GM18861 (cell line): ENCODE measurements at regions not wholly inside any gene's neighbourhood (a gene's known extent, or its start where the extent isn't known, plus 50 kb on each side); places are given as distances from the start of the nearest gene placed in this dataset.

Experiments used
- ATAC-seq: cut with Tn5 transposase; IDR thresholded peaks from one replicate; pipeline ENCODE4 v1.9.1; 2021; ENCODE audit not compliant: unreplicated experiment

DNA sequence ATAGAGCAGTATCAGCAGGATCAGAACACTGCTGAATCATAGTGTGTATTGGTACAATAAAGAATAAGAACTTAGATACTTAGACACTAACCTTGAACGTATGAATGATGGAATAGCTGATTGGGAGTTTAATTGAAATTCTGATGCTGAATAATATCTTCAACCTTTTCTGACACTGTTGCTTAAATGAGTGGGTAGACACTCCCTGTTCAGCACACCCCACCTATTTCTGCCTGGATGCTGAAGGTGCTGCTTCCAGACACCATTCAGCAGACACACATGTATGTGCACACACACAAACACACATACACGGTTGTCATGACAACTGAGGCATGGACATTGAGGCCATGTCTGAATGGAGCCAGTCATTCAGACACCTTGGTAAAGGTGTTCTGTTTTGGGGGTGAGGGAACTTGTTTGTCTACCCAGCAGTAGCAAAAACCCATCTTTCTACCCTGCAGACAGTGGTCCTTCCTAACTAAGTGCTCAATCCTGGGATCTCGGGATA is 54.3 kb downstream of the TMEM215 start:
- no peak for ATAC-seq

DNA sequence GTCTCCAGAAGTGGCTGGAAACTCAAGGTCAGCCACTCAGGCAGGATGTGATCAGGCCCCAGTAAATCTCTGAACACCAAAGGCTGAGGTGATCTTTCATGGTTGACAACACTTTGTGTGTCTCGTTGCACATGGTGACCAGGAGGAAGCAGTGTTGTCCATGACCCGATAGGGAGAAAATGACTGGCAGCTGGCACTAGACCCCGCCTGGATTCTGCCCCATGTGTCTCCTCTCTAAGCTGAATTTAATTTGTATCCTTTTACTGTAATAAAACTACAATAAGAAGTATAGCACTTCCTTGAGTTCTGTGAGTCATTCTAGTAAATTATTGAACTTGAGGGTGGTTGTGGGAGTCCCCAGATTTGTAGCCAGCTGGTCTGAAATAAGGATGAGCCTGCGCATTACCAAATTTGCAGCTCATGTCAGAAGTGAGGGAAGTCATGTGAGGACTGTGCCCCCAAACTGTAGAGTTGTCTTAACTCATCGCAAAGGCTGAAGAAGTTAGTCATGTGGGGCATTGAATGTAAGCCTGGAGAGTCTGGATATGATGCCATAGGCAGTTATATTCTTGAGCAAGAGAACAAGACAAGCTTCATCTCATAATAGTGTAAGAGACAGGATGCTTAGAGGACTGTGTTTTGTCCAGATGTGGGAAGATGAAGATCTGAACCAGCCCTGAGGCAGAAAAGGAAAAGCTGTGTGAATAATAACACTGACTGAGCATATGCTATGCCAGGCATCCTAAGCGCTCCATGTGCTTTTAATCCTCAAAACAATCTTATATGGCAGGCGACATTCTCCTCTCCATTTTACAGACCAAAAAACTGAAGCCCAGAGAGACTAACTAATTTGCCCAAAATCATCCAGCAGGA is 55.9 kb downstream of the TMEM215 start:
- peak; percentile 71 for ATAC-seq

DNA sequence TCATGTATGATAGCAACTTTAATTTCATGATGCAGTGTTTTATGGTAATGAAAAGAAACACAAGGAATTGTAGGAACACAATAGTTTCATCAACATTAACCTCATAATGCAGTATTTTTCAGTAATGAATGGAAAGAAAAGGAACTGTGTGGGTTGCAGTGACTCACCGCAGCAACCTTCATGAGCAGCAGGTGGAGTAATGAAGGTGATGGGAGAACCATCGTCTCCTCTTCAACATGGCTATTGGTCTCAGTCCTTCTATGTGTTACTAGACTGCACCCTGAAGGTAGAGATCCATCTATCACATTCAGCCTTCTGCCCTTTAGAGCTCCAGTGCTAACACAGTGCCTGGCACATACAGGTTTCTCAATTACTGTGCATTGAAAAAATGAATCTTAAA is 58.0 kb downstream of the TMEM215 start:
- ATAC-seq = no peak

DNA sequence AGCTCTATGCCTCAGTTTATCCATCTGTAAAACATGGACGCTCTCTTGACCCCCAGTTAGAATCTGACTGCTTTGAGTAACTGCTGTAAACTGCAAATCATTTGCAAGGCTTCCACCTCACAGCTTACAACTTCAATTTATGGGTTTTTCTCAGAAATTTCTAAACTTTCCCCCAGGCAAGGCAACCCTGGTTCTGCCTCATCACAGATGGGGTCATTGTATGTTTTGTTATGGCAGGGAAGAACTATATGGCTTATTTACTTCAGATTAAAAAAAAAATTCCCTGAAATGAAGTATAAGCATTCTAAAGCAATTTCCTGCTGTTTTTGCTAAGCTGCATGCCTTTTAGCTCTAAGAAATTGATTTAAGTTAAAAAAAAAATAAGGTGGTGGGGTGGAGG is 60.0 kb downstream of the TMEM215 start:
- no peak for ATAC-seq

DNA sequence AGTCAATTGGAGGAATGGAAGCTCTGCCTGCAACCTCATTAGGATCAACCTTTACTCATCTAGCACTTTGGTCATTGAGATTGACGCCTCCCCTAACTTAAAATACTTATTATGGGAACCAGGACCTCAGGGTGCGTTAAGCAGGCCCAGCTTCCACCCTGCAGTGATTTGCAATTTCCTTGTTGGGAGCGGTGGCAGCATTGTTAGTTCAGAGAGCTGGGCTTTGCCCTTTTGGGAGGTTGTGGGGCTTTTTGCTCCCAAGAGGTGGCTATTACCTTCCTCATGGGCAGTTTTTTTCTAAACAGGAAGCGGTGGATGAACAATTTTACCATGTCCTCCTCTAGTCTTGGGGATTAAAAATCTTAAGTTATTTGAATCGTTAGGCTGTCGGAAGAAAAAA is 60.9 kb downstream of the TMEM215 start:
- ATAC-seq = no peak

DNA sequence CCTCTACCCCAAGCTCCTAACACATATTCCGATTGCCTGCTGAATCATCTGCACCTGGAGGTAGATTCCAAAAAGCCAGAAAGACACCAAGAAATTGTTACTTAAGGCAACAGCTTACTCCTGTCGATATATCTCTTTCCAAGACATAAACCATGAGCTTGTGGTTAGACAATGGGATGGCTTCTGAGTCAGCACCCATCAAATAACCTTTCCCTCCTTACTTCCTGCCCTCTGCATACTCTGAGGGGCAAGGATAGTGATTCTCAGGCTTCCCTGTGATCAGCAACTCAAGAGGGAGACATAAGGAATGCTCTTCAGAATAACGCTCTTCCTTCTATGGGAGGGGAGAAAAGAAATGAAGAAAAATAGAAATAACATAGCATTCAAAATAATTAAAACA is 70.9 kb downstream of the TMEM215 start:
- ATAC-seq = no peak

DNA sequence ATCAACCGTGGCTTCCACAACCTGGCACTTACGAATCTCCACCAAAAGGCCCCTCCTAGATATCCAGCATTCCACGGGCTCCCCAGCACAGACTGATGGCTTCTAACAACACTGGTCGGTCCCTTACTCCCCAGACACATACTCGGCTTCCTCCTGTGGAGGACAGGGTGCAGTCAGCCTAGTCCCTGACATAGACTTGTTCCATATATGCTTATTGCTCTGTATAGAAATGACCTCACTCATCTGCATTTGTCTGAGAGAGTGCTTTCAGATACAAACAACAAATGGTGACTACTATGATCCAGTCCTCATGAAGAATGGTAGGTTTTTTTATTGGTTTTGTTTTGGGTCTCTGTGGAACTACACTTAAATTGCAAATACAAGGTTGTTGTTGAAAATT is 72.4 kb downstream of the TMEM215 start:
- ATAC-seq = no peak

DNA sequence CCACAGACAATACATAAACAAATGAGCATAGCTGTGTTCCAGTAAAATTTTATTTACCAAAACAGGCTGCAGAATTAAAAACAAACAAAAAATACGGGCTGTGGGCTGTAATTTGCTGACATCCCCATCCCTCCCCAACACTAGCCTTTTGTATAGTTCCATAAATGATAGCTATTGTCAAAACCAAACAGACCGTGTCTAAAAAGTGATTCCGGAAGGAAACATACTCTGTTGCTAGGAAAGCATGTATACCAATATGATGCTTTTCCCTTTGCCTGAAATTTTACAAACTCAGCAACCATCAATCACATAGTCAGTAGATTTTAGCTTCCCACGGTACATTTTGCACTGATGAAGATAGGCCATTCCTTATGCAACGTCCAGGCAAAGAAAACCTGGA is 80.0 kb downstream of the TMEM215 start:
- no peak for ATAC-seq

DNA sequence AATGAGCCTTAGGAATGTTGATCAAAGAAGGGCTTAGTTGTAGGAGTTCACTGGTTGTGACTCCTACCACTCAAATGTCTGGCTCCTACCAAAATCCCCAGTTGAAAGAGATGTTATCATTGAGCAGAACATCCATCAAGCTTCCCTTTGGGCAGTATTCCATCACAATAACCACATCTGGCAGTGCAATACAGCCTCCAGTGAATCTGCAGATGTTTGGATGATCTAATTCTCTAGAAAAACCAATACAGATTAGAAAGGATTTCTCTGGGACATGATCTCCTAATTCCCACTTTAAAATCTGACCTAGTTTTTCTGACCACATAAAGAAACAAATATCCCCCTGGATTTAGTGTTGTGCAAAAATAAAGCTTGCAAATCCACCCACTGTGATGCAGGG is 81.6 kb downstream of the TMEM215 start:
- ATAC-seq = no peak

DNA sequence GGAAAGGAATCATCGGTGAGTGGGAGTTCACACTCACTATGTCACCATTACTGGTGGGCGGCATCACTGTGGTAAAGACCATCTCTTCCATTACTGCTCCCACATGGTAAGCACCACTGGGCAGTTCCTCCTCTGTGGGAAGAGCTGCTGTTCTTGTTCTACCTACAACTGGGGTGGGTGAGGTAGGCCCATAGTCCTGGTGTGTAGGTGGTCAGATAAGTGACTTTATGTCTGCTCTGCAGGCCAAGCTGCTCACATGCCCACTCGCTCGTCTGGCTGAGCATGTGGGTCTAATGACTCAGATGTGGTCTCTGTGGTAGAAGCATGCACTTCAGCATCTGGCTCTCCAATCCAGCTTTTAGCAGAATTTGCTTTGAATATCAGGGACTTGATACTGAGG is 82.9 kb downstream of the TMEM215 start:
- no peak for ATAC-seq

DNA sequence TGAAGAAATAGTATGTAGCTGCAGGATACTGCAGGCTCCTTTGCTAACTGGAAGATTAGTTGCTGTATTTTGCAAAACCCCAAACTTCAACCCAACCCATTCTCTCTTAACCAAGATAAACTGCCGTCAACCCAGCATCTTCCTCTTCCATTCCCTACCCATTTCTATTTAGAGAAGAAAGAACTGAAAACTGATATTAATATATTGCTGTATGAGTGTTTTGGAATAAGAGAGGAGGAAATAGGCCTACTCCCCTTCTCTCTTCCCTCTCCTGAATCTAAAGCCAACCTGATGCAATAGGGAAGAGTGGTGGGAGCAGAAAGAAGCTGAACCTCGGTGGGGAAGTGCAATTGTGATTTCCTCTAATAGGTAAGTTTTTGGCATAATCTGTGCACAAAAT is 83.7 kb downstream of the TMEM215 start:
- no peak for ATAC-seq

DNA sequence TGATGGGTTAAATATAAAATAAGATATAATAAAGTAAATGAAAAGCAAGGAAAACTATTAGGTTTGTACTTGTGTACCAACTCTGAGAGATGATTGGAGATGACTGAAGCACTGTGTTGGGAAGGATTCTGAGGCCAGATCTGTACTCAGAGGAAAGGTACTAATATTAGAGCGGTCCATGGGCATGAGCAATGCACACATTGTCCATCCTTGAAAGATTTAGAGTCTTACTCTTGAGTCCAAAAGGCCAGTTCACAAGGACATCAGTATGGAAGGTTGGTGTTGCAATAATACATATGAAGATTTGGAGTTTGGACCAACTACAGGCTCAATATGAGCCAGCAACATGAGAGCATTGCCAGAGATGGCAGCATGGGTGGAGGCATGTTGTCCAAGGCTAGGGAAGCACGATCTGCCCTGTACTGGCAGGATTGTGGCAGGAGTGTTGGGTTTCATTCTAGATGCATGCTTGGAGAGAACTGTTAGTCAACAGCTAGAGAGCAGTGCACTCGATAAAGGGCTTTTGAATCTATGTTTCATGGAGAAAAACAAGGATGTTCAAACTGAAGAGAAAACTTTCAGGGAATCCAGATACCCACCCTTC is 84.4 kb downstream of the TMEM215 start:
- ATAC-seq = no peak

DNA sequence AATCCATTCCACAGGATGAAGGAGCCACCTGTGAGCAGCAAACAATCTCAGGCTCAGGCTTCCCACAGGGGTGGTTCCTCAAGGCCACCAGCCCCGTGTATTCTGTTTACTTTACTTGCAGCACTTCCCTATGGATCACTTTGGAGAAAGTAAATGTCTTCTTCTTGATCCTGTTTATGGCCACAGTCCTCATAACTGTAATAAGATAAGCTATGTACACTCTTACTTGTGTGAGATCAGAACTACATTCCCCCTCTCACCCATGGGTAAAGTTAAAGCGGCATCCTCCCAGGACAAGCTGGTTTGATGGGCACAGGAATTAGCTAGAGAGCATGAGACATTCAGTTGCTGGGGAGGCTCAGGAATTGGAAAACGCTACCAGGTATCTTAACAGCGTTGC is 86.1 kb downstream of the TMEM215 start:
- no peak for ATAC-seq

DNA sequence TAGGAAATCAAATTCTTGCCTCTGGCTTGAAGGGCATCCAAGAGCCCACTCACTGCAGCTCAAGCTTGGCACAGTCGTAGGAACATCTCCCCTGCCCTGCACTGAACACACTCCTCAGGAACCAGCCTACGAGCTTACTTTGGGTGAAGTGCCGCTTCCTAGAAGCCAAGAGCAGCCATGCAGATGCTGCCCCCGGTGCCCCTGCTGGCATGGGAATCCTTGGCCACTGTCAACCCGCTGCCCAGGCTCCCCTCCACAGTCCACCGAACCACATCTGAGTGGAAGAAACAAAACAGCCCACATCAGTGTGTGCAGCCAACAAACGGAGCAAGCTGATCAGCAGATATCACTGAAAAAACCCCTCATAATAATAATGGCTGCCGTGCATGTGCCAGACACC is 89.8 kb downstream of the TMEM215 start:
- ATAC-seq = no peak

DNA sequence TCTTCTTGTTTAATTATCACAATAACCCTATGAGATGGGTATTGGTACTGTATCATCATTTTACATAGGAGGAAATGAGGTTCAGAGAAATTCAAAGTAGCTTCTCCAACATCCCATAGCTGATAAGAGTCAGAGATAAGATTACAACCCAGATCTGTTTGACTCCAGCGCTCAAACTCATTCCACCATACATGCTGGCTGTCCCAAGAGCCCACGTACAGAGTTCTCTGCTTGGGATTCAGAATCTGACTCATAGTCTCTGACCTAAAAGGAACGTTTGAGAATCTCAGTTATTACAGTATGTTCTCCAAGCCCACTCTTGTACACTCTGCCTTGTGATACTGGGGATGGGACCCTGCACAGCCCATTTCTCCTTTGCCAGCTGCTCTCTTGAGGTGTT is 90.2 kb downstream of the TMEM215 start:
- no peak for ATAC-seq

DNA sequence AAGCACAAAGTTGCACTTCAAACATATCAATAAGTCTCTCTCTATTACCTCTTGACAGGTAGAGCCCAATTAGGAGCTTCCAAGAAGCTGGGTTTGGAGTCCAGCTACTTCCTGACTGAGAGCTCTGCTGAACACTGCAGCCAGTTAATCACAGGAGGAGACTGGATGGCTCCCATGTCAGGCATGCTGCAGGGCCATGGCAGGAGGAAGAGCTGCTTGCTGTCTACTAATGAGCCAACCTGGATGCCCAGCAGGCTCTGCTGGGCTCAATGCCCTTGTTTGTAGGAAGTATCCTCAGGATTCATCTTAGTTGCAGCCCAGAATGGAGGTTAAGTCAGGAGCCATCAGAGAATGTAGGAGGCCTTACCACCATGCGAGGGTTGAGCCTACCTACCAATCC is 91.9 kb downstream of the TMEM215 start:
- no peak for ATAC-seq

DNA sequence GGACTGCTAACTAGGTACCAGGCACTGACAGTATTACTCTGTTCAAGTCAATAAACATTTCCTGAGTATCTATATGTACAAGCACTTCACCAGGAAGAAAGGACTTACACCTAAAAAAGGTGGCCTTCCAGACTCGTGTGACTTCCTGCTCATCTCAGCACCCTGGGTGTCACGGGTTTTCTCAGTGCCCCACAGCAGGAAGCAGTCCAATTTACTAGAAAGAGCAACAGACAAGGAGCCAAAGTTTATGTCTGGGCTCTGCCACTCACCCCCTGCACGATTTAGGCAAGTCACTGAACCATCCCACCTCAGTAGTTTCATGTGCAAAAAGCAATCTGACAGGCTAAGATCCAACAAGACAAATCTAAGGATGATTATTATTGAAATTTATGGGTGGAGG is 92.4 kb downstream of the TMEM215 start:
- ATAC-seq = no peak

DNA sequence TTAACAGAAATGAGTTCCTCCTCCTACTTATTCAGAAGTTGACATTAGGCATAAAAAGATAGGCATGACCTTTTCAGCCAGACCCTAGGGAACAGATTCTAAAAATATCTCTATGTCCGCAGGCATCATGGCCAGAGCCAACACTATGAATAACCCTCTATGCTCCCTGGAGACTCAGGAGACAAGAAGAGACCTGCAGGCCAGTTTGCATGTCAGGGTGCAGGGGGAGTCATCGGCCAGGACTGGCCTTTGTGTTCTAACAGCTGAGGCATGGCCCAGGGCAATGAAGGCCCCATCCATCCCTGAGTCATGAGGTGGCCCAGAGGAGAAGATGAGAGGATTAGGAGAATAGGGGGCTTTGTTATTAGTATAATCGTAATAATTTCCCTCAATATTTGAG is 93.8 kb downstream of the TMEM215 start:
- ATAC-seq = no peak

DNA sequence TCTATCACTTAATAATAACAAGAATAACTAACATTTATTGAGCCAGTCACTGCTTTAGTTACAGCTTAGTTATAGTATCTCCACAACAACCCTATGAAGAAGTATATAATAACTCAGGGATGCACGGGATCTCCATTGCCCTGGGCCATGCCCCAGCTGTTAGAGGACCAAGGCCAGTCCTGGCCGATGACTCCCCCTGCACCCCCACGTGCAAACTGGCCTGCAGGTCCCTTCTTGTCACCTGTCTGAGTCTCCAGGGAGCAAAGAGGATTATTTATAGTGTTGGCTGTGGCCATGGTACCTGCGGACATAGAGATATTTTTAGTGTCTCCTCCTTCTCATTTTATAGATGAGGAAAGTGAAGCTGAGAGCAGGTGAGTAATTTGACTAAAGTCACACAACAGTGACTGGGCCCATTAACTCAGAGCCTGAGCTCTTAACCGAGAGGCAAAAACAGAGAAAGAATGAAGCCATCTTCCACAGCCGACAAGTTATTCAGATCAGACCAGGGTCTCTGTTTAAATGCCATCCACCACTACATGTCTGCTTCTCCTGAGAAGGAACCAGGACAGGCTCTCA is 94.4 kb downstream of the TMEM215 start:
- ATAC-seq = peak; percentile 54

DNA sequence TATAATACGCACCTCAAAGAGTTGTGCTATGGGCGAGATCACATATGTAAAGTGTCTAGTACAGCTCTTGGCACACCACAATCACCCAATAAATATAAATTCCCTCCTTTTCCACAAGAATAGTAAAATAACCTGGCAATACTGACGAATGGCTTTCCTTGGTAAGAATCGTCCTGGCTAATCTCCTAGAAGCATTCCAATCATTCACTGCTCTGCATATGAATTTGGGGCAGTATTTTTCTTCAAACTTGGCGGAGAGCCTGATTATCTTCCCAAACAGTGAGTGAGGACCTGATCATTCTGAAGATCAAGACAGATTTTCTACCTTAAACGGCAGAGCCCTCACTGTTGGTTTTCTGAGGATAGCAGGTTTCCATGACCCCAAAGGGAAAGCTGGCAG is 96.0 kb downstream of the TMEM215 start:
- no peak for ATAC-seq

DNA sequence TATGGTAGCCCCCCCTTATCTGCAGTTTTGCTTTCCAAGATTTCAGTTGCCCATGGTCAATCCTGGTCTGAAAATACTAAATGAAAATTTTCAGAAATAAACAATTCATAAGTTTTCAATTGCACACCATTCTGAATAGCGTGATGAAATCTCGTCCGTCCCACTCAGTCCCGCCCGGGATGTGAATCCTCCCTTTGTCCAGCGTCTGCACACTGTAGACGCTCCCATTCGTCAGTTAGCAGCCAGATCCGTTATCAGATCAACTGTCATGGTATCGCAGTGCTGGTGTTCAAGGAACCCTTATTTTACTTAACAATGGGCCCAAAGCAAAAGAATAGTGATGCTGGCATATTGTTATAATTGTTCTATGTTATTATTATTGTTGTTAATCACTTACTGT is 98.6 kb downstream of the TMEM215 start:
- ATAC-seq = no peak

DNA sequence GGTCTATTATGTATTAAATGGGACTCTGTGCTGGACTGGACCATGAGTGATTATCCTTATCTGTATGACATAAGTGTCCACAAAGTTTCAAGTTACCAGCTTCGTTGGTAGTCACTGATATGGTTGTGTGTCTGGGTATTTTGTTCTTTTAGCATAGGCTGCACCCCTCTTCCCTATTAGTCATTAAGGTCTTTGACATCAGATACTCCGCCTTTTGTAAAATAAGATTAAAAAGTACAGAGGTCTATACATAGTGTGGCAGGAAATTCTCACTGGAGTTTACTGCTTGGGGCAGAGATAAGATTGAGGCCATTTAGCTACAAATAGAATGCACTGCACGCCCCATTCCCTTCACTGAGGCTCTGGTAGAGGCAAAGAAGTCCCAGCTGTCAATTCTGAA is 99.4 kb downstream of the TMEM215 start:
- ATAC-seq = no peak
